HG03565 (cell line): ENCODE measurements at regions not wholly inside any gene's neighbourhood (a gene's known extent, or its start where the extent isn't known, plus 50 kb on each side); places are given as distances from the start of the nearest gene placed in this dataset.
"Not testable (repeated sequence)": the region's sequence is repeated elsewhere in the genome, so short reads cannot be mapped to it uniquely, and the experiment has no call there.

Experiments
- ATAC-seq: cut with Tn5 transposase; IDR thresholded peaks from one replicate; pipeline ENCODE4 v1.9.1; 2021; ENCODE audit warnings: mild to moderate bottlenecking, moderate library complexity; ENCODE audit not compliant: unreplicated experiment

GRCh38 chr13:106103779-106104178, 431.7 kb downstream of the EFNB2 start:
- ATAC-seq = no peak

GRCh38 chr13:106102786-106103185, 432.7 kb downstream of the EFNB2 start:
- no peak for ATAC-seq

GRCh38 chr13:106101201-106101600, 434.3 kb downstream of the EFNB2 start:
- ATAC-seq = no peak

GRCh38 chr13:106100171-106100919, 435.1 kb downstream of the EFNB2 start:
- peak; percentile 60 for ATAC-seq

- no peak for ATAC-seq
These were observed 435.7 kb downstream of the EFNB2 start for GRCh38 chr13:106099765-106100164.

- ATAC-seq = no peak
These were observed 436.7 kb downstream of the EFNB2 start for GRCh38 chr13:106098778-106099177.

GRCh38 chr13:106096661-106097092, 438.8 kb downstream of the EFNB2 start:
- no peak for ATAC-seq

- ATAC-seq = no peak
These were observed 439.5 kb downstream of the EFNB2 start for GRCh38 chr13:106095919-106096318.

GRCh38 chr13:106095406-106095805, 440.1 kb downstream of the EFNB2 start:
- ATAC-seq = no peak

GRCh38 chr13:106090001-106090400, 445.5 kb downstream of the EFNB2 start:
- no peak for ATAC-seq

GRCh38 chr13:106089261-106089980, 446.0 kb downstream of the EFNB2 start:
- no peak for ATAC-seq

GRCh38 chr13:106088085-106088484, 447.4 kb downstream of the EFNB2 start:
- ATAC-seq = no peak

GRCh38 chr13:106087201-106087600, 448.3 kb downstream of the EFNB2 start:
- ATAC-seq = no peak

GRCh38 chr13:106083620-106084350, 451.7 kb downstream of the EFNB2 start:
- ATAC-seq = peak; percentile 65

- ATAC-seq = not testable (repeated sequence)
These were observed 454.2 kb downstream of the EFNB2 start for GRCh38 chr13:106081221-106081620.

- no peak for ATAC-seq
These were observed 457.3 kb downstream of the EFNB2 start for GRCh38 chr13:106078191-106078590.

GRCh38 chr13:106077017-106077416, 458.4 kb downstream of the EFNB2 start:
- no peak for ATAC-seq

GRCh38 chr13:106072014-106072413, 463.4 kb downstream of the EFNB2 start:
- no peak for ATAC-seq

GRCh38 chr13:106063591-106064313, 471.7 kb downstream of the EFNB2 start:
- ATAC-seq = no peak

GRCh38 chr13:106061781-106062180, 473.7 kb downstream of the EFNB2 start:
- no peak for ATAC-seq

GRCh38 chr13:106056851-106057250, 478.6 kb downstream of the EFNB2 start:
- no peak for ATAC-seq
